GM13976 (cell line): ENCODE measurements at regions not wholly inside any gene's neighbourhood (a gene's known extent, or its start where the extent isn't known, plus 50 kb on each side); places are given as distances from the start of the nearest gene placed in this dataset.

Experiments used
- DNase-seq: peaks from one replicate; pipeline ENCODE4 v3.0.0; 2012; ENCODE audit warnings: low spot score
- in situ Hi-C: fragments of 300-500 bp; cut with MboI; formaldehyde crosslinking; loops from one replicate; pipeline ENCODE4 v1.12.0; 2022; ENCODE audit warnings: low sequenced_read_pairs, mixed read lengths, inconsistent platforms; ENCODE audit not compliant: unreplicated experiment
- TF ChIP-seq, protein P1 (sequence below): IDR thresholded peaks from 2 replicates; pipeline ENCODE4 v1.5.1; 2012; ENCODE audit warnings: borderline replicate concordance, mild to moderate bottlenecking; ENCODE audit not compliant: insufficient read depth; ENCODE audit errors: extremely low read depth, missing control alignments, control extremely low read depth

DNA sequence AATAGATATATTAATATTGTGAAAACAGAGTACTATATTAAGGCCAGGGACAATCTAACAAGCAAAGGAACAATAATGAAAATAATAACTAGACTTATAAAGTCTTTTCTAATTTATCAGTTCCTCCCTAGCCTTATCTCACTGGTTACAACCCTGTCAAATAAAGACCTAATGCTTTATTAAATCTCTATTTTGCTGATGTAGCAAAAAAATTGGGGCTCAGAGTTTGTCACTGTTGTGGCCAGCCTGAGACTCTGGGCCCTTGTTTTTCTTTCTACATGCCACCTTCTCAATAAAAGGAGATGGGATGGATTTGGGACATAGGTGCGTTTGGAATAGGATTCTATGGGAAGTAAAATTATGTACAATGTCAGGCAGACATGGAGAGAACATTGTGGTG lies 937.0 kb downstream of the IGSF11 start:
- DNase-seq: no peak
- TF ChIP-seq, protein P1, sequence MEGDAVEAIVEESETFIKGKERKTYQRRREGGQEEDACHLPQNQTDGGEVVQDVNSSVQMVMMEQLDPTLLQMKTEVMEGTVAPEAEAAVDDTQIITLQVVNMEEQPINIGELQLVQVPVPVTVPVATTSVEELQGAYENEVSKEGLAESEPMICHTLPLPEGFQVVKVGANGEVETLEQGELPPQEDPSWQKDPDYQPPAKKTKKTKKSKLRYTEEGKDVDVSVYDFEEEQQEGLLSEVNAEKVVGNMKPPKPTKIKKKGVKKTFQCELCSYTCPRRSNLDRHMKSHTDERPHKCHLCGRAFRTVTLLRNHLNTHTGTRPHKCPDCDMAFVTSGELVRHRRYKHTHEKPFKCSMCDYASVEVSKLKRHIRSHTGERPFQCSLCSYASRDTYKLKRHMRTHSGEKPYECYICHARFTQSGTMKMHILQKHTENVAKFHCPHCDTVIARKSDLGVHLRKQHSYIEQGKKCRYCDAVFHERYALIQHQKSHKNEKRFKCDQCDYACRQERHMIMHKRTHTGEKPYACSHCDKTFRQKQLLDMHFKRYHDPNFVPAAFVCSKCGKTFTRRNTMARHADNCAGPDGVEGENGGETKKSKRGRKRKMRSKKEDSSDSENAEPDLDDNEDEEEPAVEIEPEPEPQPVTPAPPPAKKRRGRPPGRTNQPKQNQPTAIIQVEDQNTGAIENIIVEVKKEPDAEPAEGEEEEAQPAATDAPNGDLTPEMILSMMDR: no peak
- in situ Hi-C loops: no loop called here

GRCh38 chr3:118098827-118099226 lies 935.8 kb downstream of the IGSF11 start:
- no peak for DNase-seq
- TF ChIP-seq, protein P1: no peak
- in situ Hi-C loops: no loop called here

GRCh38 chr3:118101891-118102290 lies 932.8 kb downstream of the IGSF11 start:
- TF ChIP-seq, protein P1: no peak
- in situ Hi-C loops: no loop called here
- no peak for DNase-seq

- DNase-seq: no peak
- TF ChIP-seq, protein P1: no peak
- in situ Hi-C loops: no loop called here
Measured at GRCh38 chr3:118102737-118103136, 931.9 kb downstream of the IGSF11 start.

DNA sequence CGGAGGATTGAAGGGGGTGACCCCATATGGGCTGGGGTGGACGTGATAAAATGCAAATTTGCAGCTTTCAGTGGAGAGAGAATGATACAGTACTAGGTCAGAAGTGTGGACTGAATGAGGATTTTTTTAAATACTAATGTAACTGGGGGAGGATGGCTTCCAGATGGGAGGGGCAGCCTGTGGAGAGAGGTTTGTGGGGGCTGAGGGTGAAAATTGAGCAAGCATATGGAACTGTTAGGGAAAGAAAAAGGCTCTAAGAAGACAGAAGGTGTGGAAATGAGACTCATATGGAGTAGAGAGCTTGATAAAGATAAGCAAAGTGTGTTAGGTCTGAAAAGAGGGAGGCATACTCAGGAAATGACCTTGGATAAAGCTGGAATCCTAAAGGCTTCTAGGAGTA lies 926.4 kb downstream of the IGSF11 start:
- no peak for DNase-seq
- TF ChIP-seq, protein P1: no peak
- in situ Hi-C loops: no loop called here

- in situ Hi-C loops: no loop called here
- no peak for DNase-seq
- TF ChIP-seq, protein P1: no peak
Measured at GRCh38 chr3:118108769-118109168, 925.9 kb downstream of the IGSF11 start.

DNA sequence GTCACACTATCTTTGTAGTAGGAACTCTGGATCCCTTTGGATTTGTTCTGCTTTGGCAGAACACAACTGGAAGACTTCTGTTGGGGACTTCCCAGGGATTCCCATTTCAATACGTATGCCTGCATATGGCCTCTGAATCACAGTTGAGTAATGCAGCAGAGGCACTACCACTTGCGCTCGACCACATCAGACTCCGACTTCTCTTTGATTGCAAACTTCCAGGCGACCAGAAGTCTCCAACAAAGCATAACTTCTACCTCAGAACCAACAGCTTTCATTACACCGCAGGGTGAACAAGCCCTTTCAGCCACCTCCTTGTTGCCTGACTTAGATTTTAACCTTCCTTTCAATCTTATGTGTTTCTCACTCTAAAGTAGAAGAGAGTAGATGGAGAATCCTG lies 924.4 kb downstream of the IGSF11 start:
- in situ Hi-C loops: no loop called here
- no peak for DNase-seq

More for the DNA sequence above, 924.4 kb downstream of the IGSF11 start:
- TF ChIP-seq, protein P1: no peak
